ENCODE measurements at regions not wholly inside any gene's neighbourhood (a gene's known extent, or its start where the extent isn't known, plus 50 kb on each side); places are given as distances from the start of the nearest gene placed in this dataset.

GRCh38 chr5:77843570-77844372 is 67.6 kb upstream of the TBCA start:
- no peak for DNase-seq

DNA sequence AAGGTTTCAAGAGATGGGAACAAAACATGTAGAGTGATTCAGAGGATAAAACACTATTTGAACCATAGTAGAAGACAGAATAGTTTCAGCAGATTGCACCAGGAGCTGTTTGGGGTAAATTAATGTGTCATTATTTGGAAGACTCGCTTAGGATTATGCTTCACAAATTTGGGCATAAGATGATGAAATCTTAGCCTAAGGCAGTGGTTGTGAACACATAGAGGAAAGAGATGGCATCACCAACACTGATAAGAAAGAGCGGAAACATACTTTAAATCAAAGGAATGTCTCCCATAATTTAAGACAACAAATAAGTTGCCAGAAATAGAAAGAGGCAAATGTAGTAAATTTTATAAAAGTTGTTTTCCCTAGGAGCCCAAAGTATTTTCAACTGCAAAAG is 66.1 kb upstream of the TBCA start:
- no peak for DNase-seq

GRCh38 chr5:77841616-77842015 is 65.5 kb upstream of the TBCA start:
- DNase-seq, result no peak

- DNase-seq, result no peak
These were observed 64.8 kb upstream of the TBCA start for GRCh38 chr5:77840930-77841329.

GRCh38 chr5:77839691-77840090 is 63.6 kb upstream of the TBCA start:
- DNase-seq, result no peak

DNA sequence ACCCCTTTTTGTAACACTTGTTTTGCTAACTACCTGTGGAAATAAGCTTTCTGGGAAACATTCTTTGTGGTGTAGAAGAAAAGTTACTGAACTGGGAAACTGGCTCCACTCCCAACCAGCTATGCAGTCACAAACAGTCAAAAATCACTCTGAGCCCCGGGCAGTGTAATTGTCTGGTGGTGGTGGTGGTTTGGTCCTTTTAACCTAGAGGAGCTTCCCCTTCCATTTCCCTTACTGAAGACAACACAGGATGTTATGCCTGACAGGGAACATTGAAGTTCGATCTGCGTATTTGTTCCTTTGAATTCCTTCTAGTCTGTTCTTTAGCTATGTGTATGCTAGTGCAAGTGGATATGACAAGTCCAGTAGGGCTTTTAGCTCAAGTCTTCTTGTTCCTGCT is 56.8 kb upstream of the TBCA start:
- no peak for DNase-seq

DNA sequence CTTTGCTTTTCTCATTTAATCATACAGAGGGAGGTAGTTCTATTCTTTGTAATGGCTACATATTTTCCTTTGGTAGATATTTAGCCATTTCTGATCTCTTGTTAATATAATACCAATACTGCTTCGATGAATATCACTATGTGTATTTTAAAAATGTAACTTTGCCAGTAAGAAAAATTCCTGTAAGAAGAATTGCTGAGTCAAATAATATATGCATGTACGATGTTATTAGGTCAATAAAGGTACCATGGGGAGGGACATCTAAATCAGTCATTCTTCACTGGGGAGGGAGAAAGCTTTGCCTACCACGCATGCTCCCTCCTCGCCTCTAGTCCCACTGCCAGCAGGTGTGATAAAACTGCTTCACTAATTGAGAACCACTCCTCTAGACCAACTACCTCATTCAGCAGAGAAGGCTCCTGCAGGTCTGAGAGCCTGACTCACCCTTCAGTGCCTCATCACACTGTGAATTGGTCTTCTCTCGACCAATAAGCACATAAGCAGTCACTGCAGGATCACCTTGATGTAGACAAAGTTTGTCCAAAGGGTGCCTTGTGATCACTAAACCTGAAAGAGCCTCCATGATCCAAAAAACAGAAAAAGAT is 56.1 kb upstream of the TBCA start:
- no peak for DNase-seq

DNA sequence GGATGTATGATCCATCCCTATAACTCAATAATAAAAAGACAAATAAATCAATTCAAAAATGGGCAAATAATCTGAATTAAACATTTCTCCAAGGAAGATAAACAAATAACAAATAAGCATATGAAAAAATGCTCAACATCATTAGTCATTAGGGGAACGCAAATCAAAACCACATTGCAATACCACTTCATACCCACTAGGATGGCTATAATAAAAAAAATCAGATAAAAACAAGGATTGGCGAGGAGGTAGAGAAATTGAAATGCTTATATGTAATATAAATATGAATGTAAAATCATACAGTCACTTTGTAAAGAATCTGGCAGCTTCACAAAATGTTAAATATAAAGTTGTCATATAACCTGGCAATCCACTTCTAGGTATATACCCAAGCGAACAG is 52.3 kb upstream of the TBCA start:
- DNase-seq, result no peak
